GM21381 (cell line): ENCODE measurements at regions not wholly inside any gene's neighbourhood (a gene's known extent, or its start where the extent isn't known, plus 50 kb on each side); places are given as distances from the start of the nearest gene placed in this dataset.
"Not testable (repeated sequence)": the region's sequence is repeated elsewhere in the genome, so short reads cannot be mapped to it uniquely, and the experiment has no call there.

Experiments used
- ATAC-seq: cut with Tn5 transposase; IDR thresholded peaks from one replicate; pipeline ENCODE4 v1.9.1; 2021; ENCODE audit warnings: mild to moderate bottlenecking, moderate library complexity; ENCODE audit not compliant: unreplicated experiment

- ATAC-seq, result no peak
These were observed 580.6 kb upstream of the VRK2 start for GRCh38 chr2:57465967-57466366.

GRCh38 chr2:57475391-57475790, 571.2 kb upstream of the VRK2 start:
- no peak for ATAC-seq

GRCh38 chr2:57479981-57480380, 566.6 kb upstream of the VRK2 start:
- ATAC-seq, result no peak

- ATAC-seq, result no peak
These were observed 558.5 kb upstream of the VRK2 start for GRCh38 chr2:57488061-57488460.

GRCh38 chr2:57490741-57491140, 555.9 kb upstream of the VRK2 start:
- no peak for ATAC-seq

GRCh38 chr2:57491213-57491612, 555.4 kb upstream of the VRK2 start:
- ATAC-seq, result no peak

GRCh38 chr2:57493966-57494365, 552.6 kb upstream of the VRK2 start:
- not testable (repeated sequence) for ATAC-seq

GRCh38 chr2:57497489-57498096, 549.0 kb upstream of the VRK2 start:
- ATAC-seq, result peak; percentile 78

- no peak for ATAC-seq
These were observed 541.8 kb upstream of the VRK2 start for GRCh38 chr2:57504787-57505186.

GRCh38 chr2:57509189-57509588, 537.4 kb upstream of the VRK2 start:
- no peak for ATAC-seq

GRCh38 chr2:57510704-57511103, 535.9 kb upstream of the VRK2 start:
- ATAC-seq, result no peak

GRCh38 chr2:57515366-57515765, 531.2 kb upstream of the VRK2 start:
- no peak for ATAC-seq

GRCh38 chr2:57516698-57517340, 529.8 kb upstream of the VRK2 start:
- ATAC-seq, result peak; percentile 72

- ATAC-seq, result no peak
These were observed 523.3 kb upstream of the VRK2 start for GRCh38 chr2:57523304-57523703.

GRCh38 chr2:57527685-57528084, 518.9 kb upstream of the VRK2 start:
- ATAC-seq, result no peak

GRCh38 chr2:57528499-57528898, 518.1 kb upstream of the VRK2 start:
- ATAC-seq, result no peak

GRCh38 chr2:57534358-57534757, 512.2 kb upstream of the VRK2 start:
- no peak for ATAC-seq

- peak; percentile 59 for ATAC-seq
These were observed 509.9 kb upstream of the VRK2 start for GRCh38 chr2:57536535-57537231.

GRCh38 chr2:57539761-57540160, 506.8 kb upstream of the VRK2 start:
- no peak for ATAC-seq

- ATAC-seq, result no peak
These were observed 504.5 kb upstream of the VRK2 start for GRCh38 chr2:57542081-57542480.

GRCh38 chr2:57543211-57543610, 503.4 kb upstream of the VRK2 start:
- no peak for ATAC-seq

GRCh38 chr2:57544624-57545023, 502.0 kb upstream of the VRK2 start:
- ATAC-seq, result no peak
